ENCODE measurements at regions not wholly inside any gene's neighbourhood (a gene's known extent, or its start where the extent isn't known, plus 50 kb on each side); places are given as distances from the start of the nearest gene placed in this dataset.
"Not testable (repeated sequence)": the region's sequence is repeated elsewhere in the genome, so short reads cannot be mapped to it uniquely, and the experiment has no call there.

- not testable (repeated sequence) for DNase-seq (ENCODE audit: low read depth)
Measured at GRCh38 chr9:65566018-65566417, 109.7 kb upstream of the ZNG1E start.

- DNase-seq (ENCODE audit: low read depth), result not testable (repeated sequence)
Measured at GRCh38 chr9:65519018-65519417, 156.7 kb upstream of the ZNG1E start.

GRCh38 chr9:65514465-65514864, 161.3 kb upstream of the ZNG1E start:
- not testable (repeated sequence) for DNase-seq (ENCODE audit: low read depth)

- DNase-seq (ENCODE audit: low read depth), result not testable (repeated sequence)
Measured at GRCh38 chr9:65507897-65508296, 167.8 kb upstream of the ZNG1E start.

- DNase-seq (ENCODE audit: low read depth), result not testable (repeated sequence)
Measured at GRCh38 chr9:65504686-65505085, 171.0 kb upstream of the ZNG1E start.

- DNase-seq (ENCODE audit: low read depth), result not testable (repeated sequence)
Measured at GRCh38 chr9:65503696-65504095, 172.0 kb upstream of the ZNG1E start.

GRCh38 chr9:65482890-65483289, 192.8 kb upstream of the ZNG1E start:
- DNase-seq (ENCODE audit: low read depth), result not testable (repeated sequence)

GRCh38 chr9:65481291-65481690, 194.4 kb upstream of the ZNG1E start:
- not testable (repeated sequence) for DNase-seq (ENCODE audit: low read depth)

GRCh38 chr9:65474891-65475290, 189.9 kb upstream of the FOXD4L5 start:
- DNase-seq (ENCODE audit: low read depth), result not testable (repeated sequence)

- not testable (repeated sequence) for DNase-seq (ENCODE audit: low read depth)
Measured at GRCh38 chr9:65473059-65473822, 188.2 kb upstream of the FOXD4L5 start.

- DNase-seq (ENCODE audit: low read depth), result not testable (repeated sequence)
Measured at GRCh38 chr9:65471106-65471505, 186.1 kb upstream of the FOXD4L5 start.

GRCh38 chr9:65466911-65467734, 182.1 kb upstream of the FOXD4L5 start:
- DNase-seq (ENCODE audit: low read depth), result not testable (repeated sequence)

- not testable (repeated sequence) for DNase-seq (ENCODE audit: low read depth)
Measured at GRCh38 chr9:65465246-65465895, 180.4 kb upstream of the FOXD4L5 start.

- DNase-seq (ENCODE audit: low read depth), result not testable (repeated sequence)
Measured at GRCh38 chr9:65462476-65462875, 177.5 kb upstream of the FOXD4L5 start.

GRCh38 chr9:65459756-65460320, 174.8 kb upstream of the FOXD4L5 start:
- no peak for DNase-seq (ENCODE audit: low read depth)

- DNase-seq (ENCODE audit: low read depth), result no peak
Measured at GRCh38 chr9:65458992-65459391, 174.0 kb upstream of the FOXD4L5 start.

- no peak for DNase-seq (ENCODE audit: low read depth)
Measured at GRCh38 chr9:65458465-65458864, 173.5 kb upstream of the FOXD4L5 start.

- DNase-seq (ENCODE audit: low read depth), result not testable (repeated sequence)
Measured at GRCh38 chr9:65456991-65457390, 172.0 kb upstream of the FOXD4L5 start.

- DNase-seq (ENCODE audit: low read depth), result not testable (repeated sequence)
Measured at GRCh38 chr9:65455751-65456647, 171.0 kb upstream of the FOXD4L5 start.

GRCh38 chr9:65455136-65455535, 170.1 kb upstream of the FOXD4L5 start:
- DNase-seq (ENCODE audit: low read depth), result not testable (repeated sequence)

- DNase-seq (ENCODE audit: low read depth), result not testable (repeated sequence)
Measured at GRCh38 chr9:65454666-65455065, 169.7 kb upstream of the FOXD4L5 start.

Measured in stimulated activated CD8-positive, alpha-beta memory T cell treated with anti-CD3 and anti-CD28 coated beads, Interleukin-4, amount 100 ng/mL, for 24 hours (primary cell).